ENCODE measurements at regions not wholly inside any gene's neighbourhood (a gene's known extent, or its start where the extent isn't known, plus 50 kb on each side); places are given as distances from the start of the nearest gene placed in this dataset.

GRCh38 chr1:198918920-198919319, 280.1 kb downstream of the PTPRC start:
- TF ChIP-seq POLR2A (IDR thresholded peaks at IDR 0.05) (no peak), CTCF (IDR thresholded peaks at IDR 0.05 in 4 of 5, conservative IDR thresholded peaks at IDR 0.05 in 1 of 5) (no peak)

All from gastrocnemius medialis (tissue), 4 donors.